K562 (cell line): ENCODE measurements at regions not wholly inside any gene's neighbourhood (a gene's known extent, or its start where the extent isn't known, plus 50 kb on each side); places are given as distances from the start of the nearest gene placed in this dataset.
"Not testable (repeated sequence)": the region's sequence is repeated elsewhere in the genome, so short reads cannot be mapped to it uniquely, and the experiment has no call there.

Experiments
- ATAC-seq: fragments of 200-7000 bp; cut with Tn5 transposase; 3 replicates; pipeline ENCODE4 v1.9.1; 2020; ENCODE audit warnings: moderate library complexity
- BruUV-seq: library from RNA; stranded (reverse); fragments of 400-500 nt; replicated peaks from 2 replicates; lab custom pipeline; 2021; lab: Mats Ljungman, UMichigan
- CTCF ChIA-PET: fragments of 300-600 bp; formaldehyde crosslinking; extraction: SDS; loops from one replicate; lab custom pipeline; 2021; ENCODE audit warnings: low intra/inter-chr PET ratio; lab: Yijun Ruan, JAX
- POLR2A ChIA-PET: fragments of 300-600, 350-650 bp; sonication (Branson Sonifier 250); formaldehyde crosslinking; extraction: SDS; loops from one replicate; lab custom pipeline; 2021; ENCODE audit warnings: antibody characterized with exemption, inconsistent platforms; lab: Yijun Ruan, JAX
- DNase-seq, 4 experiments: peaks; one replicate each; pipeline versions ENCODE4 v3.0.0 to v3.0.0-alpha.2; 2011 to 2018; ENCODE audit warnings: low spot score in 3 of 4, mixed read lengths in 3 of 4; ENCODE audit errors: extremely low read depth in 1 of 4
- FAIRE-seq: peaks from 2 replicates; lab custom pipeline; 2011; peaks lifted over from hg19 to GRCh38; lab: Jason Lieb, UNC
- H2AFZ ChIP-seq: 2 replicates; pipeline ENCODE4 v1.6.0; 2011; ENCODE audit warnings: low read depth, low read length, control low read depth, inconsistent platforms
- H3K27ac ChIP-seq: fragments of 200-600 bp; 3 replicates; pipeline ENCODE4 v1.8.0; 2011; ENCODE audit warnings: low read depth, mild to moderate bottlenecking, control low read depth, inconsistent platforms, low read length, moderate library complexity, mixed read lengths; ENCODE audit errors: extremely low read depth
- H3K27me3 ChIP-seq, 2 experiments: fragments of 300-600 bp in 1 of 2; 2 replicates in 1 of 2; 3 replicates in 1 of 2; pipeline versions ENCODE4 v1.6.0 to v1.8.0; 2011; ENCODE audit warnings: inconsistent platforms in 2 of 2, low read length in 2 of 2, mild to moderate bottlenecking in 1 of 2, mixed read lengths in 1 of 2, moderate library complexity in 1 of 2; ENCODE audit not compliant: control insufficient read depth in 2 of 2, insufficient read depth in 2 of 2
- H3K36me3 ChIP-seq: fragments of 300-600 bp; 3 replicates; pipeline ENCODE4 v1.8.0; 2011; ENCODE audit warnings: mild to moderate bottlenecking, low read length, inconsistent platforms; ENCODE audit not compliant: control insufficient read depth, insufficient read depth
- H3K4me1 ChIP-seq, 2 experiments: fragments of 200-600 bp in 1 of 2; replicated peaks in 1 of 2; 2 replicates in 1 of 2; 3 replicates in 1 of 2; pipeline versions ENCODE4 v1.5.1 to v1.8.0; 2011; ENCODE audit warnings: inconsistent platforms in 2 of 2, low read length in 2 of 2, mild to moderate bottlenecking in 1 of 2, mixed read lengths in 1 of 2, moderate library complexity in 1 of 2; ENCODE audit not compliant: control insufficient read depth in 2 of 2, insufficient read depth in 2 of 2
- H3K4me2 ChIP-seq: 2 replicates; pipeline ENCODE4 v1.6.1; 2011; ENCODE audit warnings: low read length, control low read depth, inconsistent platforms, mixed read lengths; ENCODE audit not compliant: insufficient read depth
- H3K4me3 ChIP-seq: fragments of 200-600 bp; sonication (generic), shearing (Covaris generic); 2 replicates; pipeline ENCODE4 v1.5.1; 2016; ENCODE audit warnings: control low read depth, inconsistent platforms
- H3K79me2 ChIP-seq: fragments of 200-600 bp; 3 replicates; pipeline ENCODE4 v1.8.0; 2011; ENCODE audit warnings: low read length, inconsistent platforms; ENCODE audit not compliant: control insufficient read depth, insufficient read depth
- H3K9ac ChIP-seq, 2 experiments: 2 replicates each; pipeline versions ENCODE4 v1.6.0 to v1.6.1; 2011; ENCODE audit warnings: low read depth in 2 of 2, low read length in 2 of 2, control low read depth in 1 of 2, inconsistent platforms in 1 of 2, mild to moderate bottlenecking in 1 of 2, mixed read lengths in 1 of 2; ENCODE audit not compliant: insufficient read depth in 1 of 2
- H3K9me1 ChIP-seq: one replicate; pipeline ENCODE4 v1.6.0; 2011; ENCODE audit warnings: inconsistent platforms, mild to moderate bottlenecking, low read length, moderate library complexity; ENCODE audit not compliant: control insufficient read depth, insufficient read depth
- H3K9me3 ChIP-seq: replicated peaks from 2 replicates; pipeline ENCODE4 v1.5.1; 2011; ENCODE audit warnings: low read depth, low read length, inconsistent platforms; ENCODE audit not compliant: control insufficient read depth, insufficient read depth
- H4K20me1 ChIP-seq: replicated peaks from 2 replicates; pipeline ENCODE4 v1.6.1; 2011; ENCODE audit warnings: low read length, inconsistent platforms, mixed read lengths; ENCODE audit not compliant: control insufficient read depth, insufficient read depth
- CEBPG ChIP-seq, 3 experiments: fragments of 200-800 bp in 1 of 3; sonication (Bioruptor generic) in 1 of 3; sonication (generic) in 1 of 3; formaldehyde crosslinking in 1 of 3; IDR thresholded peaks in 2 of 3; conservative IDR thresholded peaks in 1 of 3; 2 replicates each; pipeline versions ENCODE4 v1.6.1 to v1.8.0; 2016 to 2022; ENCODE audit warnings: missing compliant biosample characterization in 2 of 3, missing genetic modification characterization in 2 of 3, mild to moderate bottlenecking in 1 of 3, missing genetic modification reagents in 1 of 3
- CSDE1 ChIP-seq, 2 experiments: fragments of 450-650 bp; IDR thresholded peaks; 2 replicates each; pipeline ENCODE4 v1.6.1; 2016; ENCODE audit warnings: mild to moderate bottlenecking in 1 of 2
- EWSR1 ChIP-seq: fragments of 450-650 bp; IDR thresholded peaks from 2 replicates; pipeline ENCODE4 v1.6.1; 2018; ENCODE audit warnings: borderline replicate concordance, mild to moderate bottlenecking, low read depth, moderate library complexity; ENCODE audit not compliant: partially characterized antibody
- SPI1 ChIP-seq: IDR thresholded peaks from 2 replicates; pipeline ENCODE4 v1.6.1; 2011; ENCODE audit warnings: low read depth, low read length, control low read depth, borderline replicate concordance
- WGBS: fragments of 100-300 bp; shearing (Covaris generic); methylation state at CpG from one replicate; pipeline ENCODE4 v1.1.6; 2016; ENCODE audit warnings: low coverage, mixed read lengths; ENCODE audit not compliant: insufficient coverage; ENCODE audit errors: missing lambda C conversion rate; 5-methylcytosine and 5-hydroxymethylcytosine counted together
- in situ Hi-C: fragments of 300-500 bp; cut with MboI; formaldehyde crosslinking; loops from 4 replicates; pipeline ENCODE4 v1.15.0; 2018; ENCODE audit warnings: inconsistent platforms, mixed read lengths
- intact Hi-C: fragments of 100-400 bp; cut with micrococcal nuclease; formaldehyde crosslinking; loops from 2 replicates; pipeline ENCODE4 v1.14.2; 2022

GRCh38 chr5:75823811-75824210 is 106.6 kb upstream of the POC5 start:
- Histone ChIP-seq H3K4me3 (no peak overlapping the region), H3K27ac (no peak overlapping the region), H3K9me1 (no peaks in the 10 kb centered on the region), H2AFZ (no peak overlapping the region), H4K20me1 (no peaks in the 10 kb centered on the region), H3K4me1 (no peaks in the 10 kb centered on the region), H3K36me3 (no peaks in the 10 kb centered on the region), H3K9ac (no peak overlapping the region), H3K9me3 (no peaks in the 10 kb centered on the region), H3K4me2 (no peak overlapping the region), H3K27me3 (no peaks in the 10 kb centered on the region; a peak in 1 of 5 replicates), H3K79me2 (no peaks in the 10 kb centered on the region)
- POLR2A ChIA-PET: no interaction called here
- DNase-seq: no peak
- ATAC-seq: no peak
- in situ Hi-C loops: no loop called here
- CTCF ChIA-PET: no interaction called here
- 0% methylated on average over 1 of the region's 1 CpG for WGBS
- TF ChIP-seq SPI1 (peak; percentile 55), CEBPG (CRISPR knock-in tag; IDR thresholded peaks at IDR 0.05) (no peak), CEBPG (tag; conservative IDR thresholded peaks at IDR 0.05 in 1 of 2, IDR thresholded peaks at IDR 0.05 in 1 of 2) (no peak)
- FAIRE-seq: no peak
- BruUV-seq: no TSS peak
- intact Hi-C loops: no loop called here

- ATAC-seq (no peak), DNase-seq (no peak), FAIRE-seq (no peak)
- H3K27me3 ChIP-seq: no peaks in the 10 kb centered on the region; a peak in 1 of 5 replicates
- POLR2A ChIA-PET: no interaction called here
- intact Hi-C loops: no loop called here
- H3K36me3 ChIP-seq: no peaks in the 10 kb centered on the region
- H3K9ac ChIP-seq: no peak overlapping the region
- BruUV-seq: no TSS peak
- WGBS: 0% methylated on average over 2 of the region's 2 CpGs
- H3K4me3 ChIP-seq: no peak overlapping the region
- in situ Hi-C loops: no loop called here
- no peaks in the 10 kb centered on the region for H3K9me1 ChIP-seq
- CTCF ChIA-PET: no interaction called here
- no peak overlapping the region for H2AFZ ChIP-seq
- H3K79me2 ChIP-seq: no peaks in the 10 kb centered on the region
- no peaks in the 10 kb centered on the region for H3K9me3 ChIP-seq
- no peaks in the 10 kb centered on the region for H3K4me1 ChIP-seq
- H3K27ac ChIP-seq: no peak overlapping the region
- no peak overlapping the region for H3K4me2 ChIP-seq
- no peaks in the 10 kb centered on the region for H4K20me1 ChIP-seq
- TF ChIP-seq CSDE1 (IDR thresholded peaks at IDR 0.05) (no peak), EWSR1 (no peak)
Observed at GRCh38 chr5:75818661-75819060, 101.4 kb upstream of the POC5 start.

- H3K27me3 ChIP-seq, DNase-seq, H3K27ac ChIP-seq, CTCF ChIA-PET, H3K79me2 ChIP-seq, FAIRE-seq, H3K9ac ChIP-seq, H3K9me3 ChIP-seq, H3K4me2 ChIP-seq, POLR2A ChIA-PET, BruUV-seq, H3K36me3 ChIP-seq, intact Hi-C loops, ATAC-seq, H3K4me1 ChIP-seq, in situ Hi-C loops, H4K20me1 ChIP-seq, H3K9me1 ChIP-seq, H3K4me3 ChIP-seq, H2AFZ ChIP-seq: not testable (repeated sequence)
- WGBS: 0% methylated on average over 6 of the region's 6 CpGs
Observed at GRCh38 chr5:75799695-75800094, 82.5 kb upstream of the POC5 start.
